ENCODE measurements at regions not wholly inside any gene's neighbourhood (a gene's known extent, or its start where the extent isn't known, plus 50 kb on each side); places are given as distances from the start of the nearest gene placed in this dataset.

DNA sequence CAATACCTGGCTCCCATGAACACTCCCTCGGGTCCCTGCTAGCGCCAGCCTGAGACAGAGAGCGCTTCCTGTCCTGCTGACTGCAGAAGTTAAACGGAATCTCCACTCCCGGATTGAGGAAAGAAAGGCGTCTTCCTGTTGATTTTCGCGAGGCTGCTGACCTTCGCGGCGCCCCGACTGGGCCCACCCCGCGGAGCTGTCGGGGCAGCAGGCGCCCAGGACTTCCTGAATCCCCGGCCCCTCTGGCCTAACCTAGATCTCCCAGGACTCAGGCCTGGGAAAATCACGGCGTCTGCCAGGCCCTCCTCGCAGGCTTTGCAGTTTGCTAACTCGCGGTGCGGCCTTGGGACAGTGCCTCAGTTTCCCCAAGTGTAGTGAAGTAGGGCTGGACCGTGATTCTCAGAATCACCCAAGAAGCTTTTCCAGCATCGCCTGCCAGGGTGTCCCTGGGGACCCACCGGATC is 108.8 kb downstream of the KCTD15 start (continued):
- TF ChIP-seq PAX5 (IDR thresholded peaks at IDR 0.05; ENCODE audit: borderline replicate concordance, low read depth, low read length) (no peak), TCF3 (IDR thresholded peaks at IDR 0.05; ENCODE audit: borderline replicate concordance, insufficient read depth, low read depth, low read length) (no peak), FOXK2 (IDR thresholded peaks at IDR 0.05) (no peak), CHD4 (IDR thresholded peaks at IDR 0.05) (no peak), ZBTB4 (CRISPR knock-in tag; IDR thresholded peaks at IDR 0.05) (no peak)
- TF ChIP-seq, protein P1, sequence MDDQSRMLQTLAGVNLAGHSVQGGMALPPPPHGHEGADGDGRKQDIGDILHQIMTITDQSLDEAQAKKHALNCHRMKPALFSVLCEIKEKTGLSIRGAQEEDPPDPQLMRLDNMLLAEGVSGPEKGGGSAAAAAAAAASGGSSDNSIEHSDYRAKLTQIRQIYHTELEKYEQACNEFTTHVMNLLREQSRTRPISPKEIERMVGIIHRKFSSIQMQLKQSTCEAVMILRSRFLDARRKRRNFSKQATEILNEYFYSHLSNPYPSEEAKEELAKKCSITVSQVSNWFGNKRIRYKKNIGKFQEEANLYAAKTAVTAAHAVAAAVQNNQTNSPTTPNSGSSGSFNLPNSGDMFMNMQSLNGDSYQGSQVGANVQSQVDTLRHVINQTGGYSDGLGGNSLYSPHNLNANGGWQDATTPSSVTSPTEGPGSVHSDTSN (IDR thresholded peaks at IDR 0.05; ENCODE audit: insufficient replicate concordance, low read depth, low read length): no peak
- TF ChIP-seq, protein P2, sequence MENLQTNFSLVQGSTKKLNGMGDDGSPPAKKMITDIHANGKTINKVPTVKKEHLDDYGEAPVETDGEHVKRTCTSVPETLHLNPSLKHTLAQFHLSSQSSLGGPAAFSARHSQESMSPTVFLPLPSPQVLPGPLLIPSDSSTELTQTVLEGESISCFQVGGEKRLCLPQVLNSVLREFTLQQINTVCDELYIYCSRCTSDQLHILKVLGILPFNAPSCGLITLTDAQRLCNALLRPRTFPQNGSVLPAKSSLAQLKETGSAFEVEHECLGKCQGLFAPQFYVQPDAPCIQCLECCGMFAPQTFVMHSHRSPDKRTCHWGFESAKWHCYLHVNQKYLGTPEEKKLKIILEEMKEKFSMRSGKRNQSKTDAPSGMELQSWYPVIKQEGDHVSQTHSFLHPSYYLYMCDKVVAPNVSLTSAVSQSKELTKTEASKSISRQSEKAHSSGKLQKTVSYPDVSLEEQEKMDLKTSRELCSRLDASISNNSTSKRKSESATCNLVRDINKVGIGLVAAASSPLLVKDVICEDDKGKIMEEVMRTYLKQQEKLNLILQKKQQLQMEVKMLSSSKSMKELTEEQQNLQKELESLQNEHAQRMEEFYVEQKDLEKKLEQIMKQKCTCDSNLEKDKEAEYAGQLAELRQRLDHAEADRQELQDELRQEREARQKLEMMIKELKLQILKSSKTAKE (IDR thresholded peaks at IDR 0.05; ENCODE audit: low read depth, poor library complexity, severe bottlenecking): no peak

Data from GM12878 (cell line).